ENCODE measurements at regions not wholly inside any gene's neighbourhood (a gene's known extent, or its start where the extent isn't known, plus 50 kb on each side); places are given as distances from the start of the nearest gene placed in this dataset.

DNA sequence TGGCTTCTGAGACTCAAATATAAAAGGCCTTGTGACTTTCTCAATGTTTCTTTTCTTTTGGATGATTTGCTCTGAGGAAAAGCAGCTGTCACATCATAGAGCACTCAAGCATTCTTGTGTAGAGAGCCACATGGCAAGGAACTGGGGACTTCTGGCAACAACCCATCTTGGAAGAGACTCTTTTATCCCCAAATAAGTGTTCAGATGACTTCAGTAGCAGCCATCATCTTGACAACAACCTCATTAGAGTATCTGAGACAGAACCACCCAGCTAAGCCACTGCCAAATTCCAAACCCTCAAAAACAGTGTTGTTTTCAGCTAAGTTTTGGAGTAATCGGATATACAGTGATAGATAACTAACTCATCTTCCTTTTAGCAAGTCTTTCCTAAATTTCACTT, 1431.7 kb upstream of the IGFBP7 start:
- Histone ChIP-seq H3K27ac (no peak overlapping the region), H3K27me3 (no peaks in the 10 kb centered on the region)
- no peak for TF ChIP-seq EP300 (IDR thresholded peaks at IDR 0.05)
- TF ChIP-seq, protein P1, sequence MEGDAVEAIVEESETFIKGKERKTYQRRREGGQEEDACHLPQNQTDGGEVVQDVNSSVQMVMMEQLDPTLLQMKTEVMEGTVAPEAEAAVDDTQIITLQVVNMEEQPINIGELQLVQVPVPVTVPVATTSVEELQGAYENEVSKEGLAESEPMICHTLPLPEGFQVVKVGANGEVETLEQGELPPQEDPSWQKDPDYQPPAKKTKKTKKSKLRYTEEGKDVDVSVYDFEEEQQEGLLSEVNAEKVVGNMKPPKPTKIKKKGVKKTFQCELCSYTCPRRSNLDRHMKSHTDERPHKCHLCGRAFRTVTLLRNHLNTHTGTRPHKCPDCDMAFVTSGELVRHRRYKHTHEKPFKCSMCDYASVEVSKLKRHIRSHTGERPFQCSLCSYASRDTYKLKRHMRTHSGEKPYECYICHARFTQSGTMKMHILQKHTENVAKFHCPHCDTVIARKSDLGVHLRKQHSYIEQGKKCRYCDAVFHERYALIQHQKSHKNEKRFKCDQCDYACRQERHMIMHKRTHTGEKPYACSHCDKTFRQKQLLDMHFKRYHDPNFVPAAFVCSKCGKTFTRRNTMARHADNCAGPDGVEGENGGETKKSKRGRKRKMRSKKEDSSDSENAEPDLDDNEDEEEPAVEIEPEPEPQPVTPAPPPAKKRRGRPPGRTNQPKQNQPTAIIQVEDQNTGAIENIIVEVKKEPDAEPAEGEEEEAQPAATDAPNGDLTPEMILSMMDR (IDR thresholded peaks at IDR 0.05), result no peak
- TF ChIP-seq POLR2AphosphoS5 (IDR thresholded peaks at IDR 0.05), result no peak
- TF ChIP-seq POLR2A (IDR thresholded peaks at IDR 0.05), result no peak

DNA sequence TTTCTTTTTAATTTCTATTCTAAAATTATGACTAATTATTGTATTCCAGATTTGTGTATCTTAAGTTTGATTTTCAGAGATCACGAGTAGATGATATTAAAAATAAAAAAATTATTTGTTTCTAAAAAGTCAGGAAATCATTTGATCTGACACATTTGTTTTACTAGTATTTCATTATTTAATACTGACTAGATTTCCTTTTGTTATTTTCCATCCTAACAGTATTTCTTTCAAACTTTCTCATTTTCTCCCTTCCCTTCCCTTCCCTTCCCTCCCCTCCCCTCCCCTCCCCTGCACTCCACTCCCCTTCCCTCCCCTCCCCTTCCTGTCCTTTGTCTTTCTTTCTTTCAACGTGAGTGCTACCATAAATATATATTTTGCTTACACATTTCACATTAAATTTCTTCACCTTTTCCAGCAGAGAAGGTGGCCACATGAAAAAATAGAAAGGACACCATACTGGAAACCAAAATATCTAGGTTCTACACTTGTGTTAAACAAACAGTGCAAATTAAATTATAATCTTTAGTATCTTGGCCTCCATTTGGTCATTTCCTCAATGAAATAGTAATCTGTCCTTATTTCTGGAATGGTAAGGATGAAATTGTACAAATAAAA, 1412.7 kb upstream of the IGFBP7 start:
- no peaks in the 10 kb centered on the region for H3K4me1 ChIP-seq
- no peak for TF ChIP-seq POLR2A (IDR thresholded peaks at IDR 0.05)
- no peak for TF ChIP-seq POLR2AphosphoS5 (IDR thresholded peaks at IDR 0.05)
- TF ChIP-seq, protein P1 (IDR thresholded peaks at IDR 0.05), result no peak
- no peak for TF ChIP-seq EP300 (IDR thresholded peaks at IDR 0.05)
- no peak for DNase-seq (ENCODE audit: low spot score in 2 of 2)
- WGBS, result 60% methylated on average over 2 of the region's 2 CpGs
- no peaks in the 10 kb centered on the region for H3K36me3 ChIP-seq
- H3K9me3 ChIP-seq, result no peaks in the 10 kb centered on the region
- H3K27me3 ChIP-seq, result no peaks in the 10 kb centered on the region
- H3K27ac ChIP-seq, result no peak overlapping the region
- H3K4me3 ChIP-seq, result no peak overlapping the region

More for the DNA sequence above, 1431.7 kb upstream of the IGFBP7 start:
- 83% methylated on average over 1 of the region's 1 CpG for WGBS
- H3K4me1 ChIP-seq, result no peaks in the 10 kb centered on the region
- no peaks in the 10 kb centered on the region for H3K9me3 ChIP-seq
- H3K4me3 ChIP-seq, result no peak overlapping the region
- DNase-seq (ENCODE audit: low spot score in 2 of 2), result no peak
- no peaks in the 10 kb centered on the region for H3K36me3 ChIP-seq

DNA sequence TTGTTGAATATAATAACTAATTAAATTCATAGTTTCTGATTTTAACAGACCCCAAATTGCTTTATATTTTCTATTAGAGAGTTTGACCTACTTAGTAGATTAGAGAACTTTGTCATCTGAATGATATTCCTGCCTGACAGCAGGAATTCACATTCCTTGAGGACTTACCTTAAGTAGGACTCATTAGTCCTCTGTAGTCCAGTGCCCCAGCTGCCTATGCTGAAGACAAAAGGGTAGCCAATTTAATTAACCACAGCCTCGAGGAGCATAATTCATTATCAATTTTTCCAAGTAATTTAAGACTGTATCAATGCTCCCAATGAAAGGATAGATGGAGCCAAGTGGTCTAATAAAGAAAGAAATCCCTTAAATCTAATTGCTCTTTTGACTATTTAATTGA, 1405.0 kb upstream of the IGFBP7 start:
- H3K36me3 ChIP-seq, result no peaks in the 10 kb centered on the region
- H3K27me3 ChIP-seq, result no peaks in the 10 kb centered on the region
- WGBS, result 28% methylated on average over 1 of the region's 1 CpG
- H3K4me1 ChIP-seq, result no peaks in the 10 kb centered on the region
- no peak for TF ChIP-seq POLR2AphosphoS5 (IDR thresholded peaks at IDR 0.05)
- TF ChIP-seq, protein P1 (IDR thresholded peaks at IDR 0.05), result no peak
- no peak overlapping the region for H3K4me3 ChIP-seq
- no peaks in the 10 kb centered on the region for H3K9me3 ChIP-seq
- DNase-seq (ENCODE audit: low spot score in 2 of 2), result no peak
- H3K27ac ChIP-seq, result no peak overlapping the region

DNA sequence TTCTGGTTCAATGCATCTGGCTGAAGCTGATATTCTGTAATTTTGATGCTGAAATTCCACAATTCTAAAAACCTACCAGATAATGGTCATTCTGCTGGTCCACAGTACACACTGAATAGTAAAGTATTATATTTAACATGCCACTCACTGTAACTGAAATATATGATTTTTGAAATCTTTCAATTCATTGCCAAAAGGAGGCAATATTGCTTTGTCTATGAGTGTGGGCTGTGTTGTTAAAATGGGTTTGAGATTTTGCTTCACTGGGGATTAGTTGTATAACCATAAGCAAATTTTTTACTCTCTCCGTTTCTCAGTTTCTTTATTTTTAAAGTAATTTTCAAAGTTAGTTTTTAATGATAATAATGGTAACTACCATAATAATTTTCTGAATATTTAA, 1404.1 kb upstream of the IGFBP7 start:
- Histone ChIP-seq H3K4me3 (no peak overlapping the region), H3K36me3 (no peaks in the 10 kb centered on the region), H3K27me3 (no peaks in the 10 kb centered on the region), H3K4me1 (no peaks in the 10 kb centered on the region), H3K9me3 (no peaks in the 10 kb centered on the region), H3K27ac (no peak overlapping the region)
- no peak for DNase-seq (ENCODE audit: low spot score in 2 of 2)
- TF ChIP-seq, protein P1 (IDR thresholded peaks at IDR 0.05), result no peak
- TF ChIP-seq POLR2AphosphoS5 (IDR thresholded peaks at IDR 0.05), result no peak
- no peak for TF ChIP-seq EP300 (IDR thresholded peaks at IDR 0.05)
- no peak for TF ChIP-seq POLR2A (IDR thresholded peaks at IDR 0.05)
- 35% methylated on average over 1 of the region's 1 CpG for WGBS

DNA sequence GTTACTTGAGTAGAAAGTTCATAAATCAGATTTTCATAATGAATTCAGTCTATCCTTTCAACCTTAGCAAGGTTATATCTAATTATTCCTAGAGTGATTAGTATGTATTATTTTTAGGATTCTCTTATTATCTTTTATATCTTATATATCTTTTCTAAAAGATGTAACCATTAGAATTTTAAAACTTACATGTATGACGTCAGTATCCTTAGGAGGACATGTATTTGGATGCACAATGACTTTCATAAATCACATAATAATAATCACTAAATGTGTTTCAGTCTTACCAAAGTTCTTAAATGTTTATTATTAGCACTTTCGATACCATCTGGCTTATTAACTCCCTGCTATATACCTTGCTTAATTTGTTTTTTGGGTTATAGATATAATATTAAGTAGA, 1400.5 kb upstream of the IGFBP7 start:
- 87% methylated on average over 2 of the region's 2 CpGs for WGBS
- DNase-seq (ENCODE audit: low spot score in 2 of 2), result no peak
- H3K27ac ChIP-seq, result no peak overlapping the region
- H3K9me3 ChIP-seq, result no peaks in the 10 kb centered on the region
- H3K4me1 ChIP-seq, result no peaks in the 10 kb centered on the region
- no peak overlapping the region for H3K4me3 ChIP-seq
- no peak for TF ChIP-seq POLR2A (IDR thresholded peaks at IDR 0.05)
- TF ChIP-seq POLR2AphosphoS5 (IDR thresholded peaks at IDR 0.05), result no peak
- TF ChIP-seq, protein P1 (IDR thresholded peaks at IDR 0.05), result no peak
- TF ChIP-seq EP300 (IDR thresholded peaks at IDR 0.05), result no peak
- H3K27me3 ChIP-seq, result no peaks in the 10 kb centered on the region
- H3K36me3 ChIP-seq, result no peaks in the 10 kb centered on the region

All from suprapubic skin (tissue), 4 donors.